Panc1 (cell line): ENCODE measurements at regions not wholly inside any gene's neighbourhood (a gene's known extent, or its start where the extent isn't known, plus 50 kb on each side); places are given as distances from the start of the nearest gene placed in this dataset.

ENCODE experiments used
- ATAC-seq: fragments of 200-7000 bp; cut with Tn5 transposase; 2 replicates; pipeline ENCODE4 v1.9.1; 2020; ENCODE audit warnings: mild to moderate bottlenecking, moderate library complexity
- BruUV-seq: library from RNA; stranded (reverse); fragments of 400-500 nt; replicated peaks from 2 replicates; lab custom pipeline; 2021; lab: Mats Ljungman, UMichigan
- CTCF ChIA-PET: fragments of 300-600 bp; sonication (Branson Sonifier 250); formaldehyde crosslinking; loops from one replicate; lab custom pipeline; 2022; ENCODE audit warnings: antibody characterized with exemption; lab: Charles Lee
- POLR2A ChIA-PET: fragments of 300-600 bp; sonication (Branson Sonifier 250); formaldehyde crosslinking; loops from one replicate; lab custom pipeline; 2022; ENCODE audit warnings: antibody characterized with exemption; lab: Charles Lee
- DNase-seq: peaks from one replicate; pipeline ENCODE4 v3.0.0-alpha.2; 2010; ENCODE audit warnings: low read depth, low spot score
- H3K27ac ChIP-seq: 2 replicates; pipeline ENCODE4 v1.5.1; 2011; ENCODE audit warnings: mild to moderate bottlenecking, low read length, inconsistent platforms
- H3K27me3 ChIP-seq: fragments of 200-500 bp; sonication (Bioruptor generic); 2 replicates; pipeline ENCODE4 v1.6.0; 2014; ENCODE audit warnings: low read length, inconsistent platforms; ENCODE audit not compliant: control insufficient read depth, insufficient read depth
- H3K36me3 ChIP-seq: fragments of 200-500 bp; sonication (Bioruptor generic); 2 replicates; pipeline ENCODE4 v1.5.1; 2014; ENCODE audit warnings: inconsistent platforms, mild to moderate bottlenecking, low read length, moderate library complexity; ENCODE audit not compliant: control insufficient read depth, insufficient read depth
- H3K4me1 ChIP-seq: 2 replicates; pipeline ENCODE4 v1.5.1; 2011; ENCODE audit warnings: inconsistent platforms, mild to moderate bottlenecking, low read length, moderate library complexity; ENCODE audit not compliant: control insufficient read depth, insufficient read depth
- H3K4me3 ChIP-seq, 2 experiments: 2 replicates each; pipeline ENCODE4 v1.5.1; 2011 to 2012; ENCODE audit warnings: low read depth in 2 of 2, low read length in 2 of 2, mild to moderate bottlenecking in 2 of 2, inconsistent platforms in 1 of 2, moderate library complexity in 1 of 2
- H3K9me3 ChIP-seq: fragments of 200-500 bp; sonication (Bioruptor generic); 2 replicates; pipeline ENCODE4 v1.5.1; 2014; ENCODE audit warnings: low read depth, mild to moderate bottlenecking, inconsistent platforms, low read length, moderate library complexity; ENCODE audit not compliant: control insufficient read depth, insufficient read depth
- POLR2AphosphoS5 ChIP-seq: IDR thresholded peaks from 2 replicates; pipeline ENCODE4 v1.6.1; 2012; ENCODE audit warnings: mild to moderate bottlenecking, low read depth, low read length, moderate library complexity
- SIN3A ChIP-seq: IDR thresholded peaks from 2 replicates; pipeline ENCODE4 v1.6.1; 2012; ENCODE audit warnings: low read depth, mild to moderate bottlenecking, low read length, moderate library complexity, borderline replicate concordance; ENCODE audit not compliant: insufficient read depth
- TCF7L2 ChIP-seq: IDR thresholded peaks from 2 replicates; pipeline ENCODE4 v1.6.1; 2011; ENCODE audit warnings: mild to moderate bottlenecking, low read depth, low read length, inconsistent platforms
- in situ Hi-C: cut with HindIII; loops from 2 replicates; pipeline ENCODE4 v1.10.0; 2016; ENCODE audit warnings: low sequenced_read_pairs, low pct_unique_long_range_greater_than_20kb
- intact Hi-C: fragments of 100-400 bp; cut with micrococcal nuclease; formaldehyde crosslinking; loops from one replicate; pipeline ENCODE4 v1.10.0; 2022; ENCODE audit not compliant: unreplicated experiment
- TF ChIP-seq, protein P1 (sequence below), 2 experiments: IDR thresholded peaks; 2 replicates each; pipeline ENCODE4 v1.6.1; 2011 to 2012; ENCODE audit warnings: low read depth in 2 of 2, control low read depth in 1 of 2, low read length in 1 of 2, mild to moderate bottlenecking in 1 of 2, moderate library complexity in 1 of 2; ENCODE audit not compliant: insufficient read depth in 1 of 2
- TF ChIP-seq, protein P2 (sequence below): fragments of 450-650 bp; IDR thresholded peaks from 2 replicates; pipeline ENCODE4 v1.5.1; 2017; ENCODE audit warnings: mild to moderate bottlenecking

DNA sequence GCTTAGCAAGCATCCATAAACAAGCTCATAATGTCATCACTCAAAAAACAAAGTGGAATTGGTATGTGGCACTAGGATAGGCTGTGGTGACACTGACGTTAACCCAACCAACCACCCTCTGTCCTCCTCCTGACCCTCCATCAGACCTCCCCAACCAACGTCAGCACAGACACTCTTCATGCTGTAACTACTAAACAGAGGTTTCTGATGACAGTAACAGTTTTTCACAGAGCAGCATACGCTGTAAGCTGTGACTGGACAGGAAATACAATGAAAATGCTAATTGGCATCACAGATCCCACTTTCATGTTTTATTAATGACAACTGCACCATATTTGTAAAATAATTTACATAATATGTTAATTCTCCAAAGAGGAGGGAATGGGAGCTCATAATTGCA lies 238.0 kb downstream of the IRS2 start:
- ChIA-PET POLR2A (no interaction called here), CTCF (no interaction called here)
- no peaks in the 10 kb centered on the region for H3K27me3 ChIP-seq
- no peak overlapping the region for H3K4me3 ChIP-seq
- intact Hi-C loops, result no loop called here
- no peaks in the 10 kb centered on the region for H3K9me3 ChIP-seq
- TF ChIP-seq, protein P1, sequence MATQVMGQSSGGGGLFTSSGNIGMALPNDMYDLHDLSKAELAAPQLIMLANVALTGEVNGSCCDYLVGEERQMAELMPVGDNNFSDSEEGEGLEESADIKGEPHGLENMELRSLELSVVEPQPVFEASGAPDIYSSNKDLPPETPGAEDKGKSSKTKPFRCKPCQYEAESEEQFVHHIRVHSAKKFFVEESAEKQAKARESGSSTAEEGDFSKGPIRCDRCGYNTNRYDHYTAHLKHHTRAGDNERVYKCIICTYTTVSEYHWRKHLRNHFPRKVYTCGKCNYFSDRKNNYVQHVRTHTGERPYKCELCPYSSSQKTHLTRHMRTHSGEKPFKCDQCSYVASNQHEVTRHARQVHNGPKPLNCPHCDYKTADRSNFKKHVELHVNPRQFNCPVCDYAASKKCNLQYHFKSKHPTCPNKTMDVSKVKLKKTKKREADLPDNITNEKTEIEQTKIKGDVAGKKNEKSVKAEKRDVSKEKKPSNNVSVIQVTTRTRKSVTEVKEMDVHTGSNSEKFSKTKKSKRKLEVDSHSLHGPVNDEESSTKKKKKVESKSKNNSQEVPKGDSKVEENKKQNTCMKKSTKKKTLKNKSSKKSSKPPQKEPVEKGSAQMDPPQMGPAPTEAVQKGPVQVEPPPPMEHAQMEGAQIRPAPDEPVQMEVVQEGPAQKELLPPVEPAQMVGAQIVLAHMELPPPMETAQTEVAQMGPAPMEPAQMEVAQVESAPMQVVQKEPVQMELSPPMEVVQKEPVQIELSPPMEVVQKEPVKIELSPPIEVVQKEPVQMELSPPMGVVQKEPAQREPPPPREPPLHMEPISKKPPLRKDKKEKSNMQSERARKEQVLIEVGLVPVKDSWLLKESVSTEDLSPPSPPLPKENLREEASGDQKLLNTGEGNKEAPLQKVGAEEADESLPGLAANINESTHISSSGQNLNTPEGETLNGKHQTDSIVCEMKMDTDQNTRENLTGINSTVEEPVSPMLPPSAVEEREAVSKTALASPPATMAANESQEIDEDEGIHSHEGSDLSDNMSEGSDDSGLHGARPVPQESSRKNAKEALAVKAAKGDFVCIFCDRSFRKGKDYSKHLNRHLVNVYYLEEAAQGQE (IDR thresholded peaks at IDR 0.05; ENCODE audit: insufficient read depth in 1 of 2, low read depth in 2 of 2, low read length in 1 of 2), result no peak
- no peak for TF ChIP-seq SIN3A
- no peaks in the 10 kb centered on the region for H3K36me3 ChIP-seq
- no peaks in the 10 kb centered on the region for H3K4me1 ChIP-seq
- ATAC-seq (no peak), DNase-seq (no peak)
- in situ Hi-C loops, result no loop called here
- BruUV-seq, result no TSS peak
- H3K27ac ChIP-seq, result no peak overlapping the region

DNA sequence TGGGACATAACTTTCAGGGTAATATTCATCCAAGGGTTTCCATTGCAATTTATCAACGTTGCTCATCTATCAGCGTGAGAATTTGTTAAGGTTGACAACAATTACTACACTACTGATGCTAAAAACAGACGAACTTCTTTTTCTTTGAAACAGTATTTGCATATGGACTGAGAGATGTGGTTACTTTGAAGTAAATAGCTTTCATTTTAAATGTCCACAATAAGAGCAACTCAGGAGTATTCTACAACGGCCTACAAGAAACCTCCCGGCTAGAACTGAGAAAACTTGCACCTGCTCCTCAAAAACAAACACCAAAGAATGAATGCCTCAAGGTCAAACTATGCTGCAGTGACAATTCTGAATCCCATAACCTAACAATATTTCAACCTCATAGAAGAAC lies 238.4 kb downstream of the IRS2 start:
- TF ChIP-seq TCF7L2 (no peak), SIN3A (no peak), POLR2AphosphoS5 (no peak)
- TF ChIP-seq, protein P2, sequence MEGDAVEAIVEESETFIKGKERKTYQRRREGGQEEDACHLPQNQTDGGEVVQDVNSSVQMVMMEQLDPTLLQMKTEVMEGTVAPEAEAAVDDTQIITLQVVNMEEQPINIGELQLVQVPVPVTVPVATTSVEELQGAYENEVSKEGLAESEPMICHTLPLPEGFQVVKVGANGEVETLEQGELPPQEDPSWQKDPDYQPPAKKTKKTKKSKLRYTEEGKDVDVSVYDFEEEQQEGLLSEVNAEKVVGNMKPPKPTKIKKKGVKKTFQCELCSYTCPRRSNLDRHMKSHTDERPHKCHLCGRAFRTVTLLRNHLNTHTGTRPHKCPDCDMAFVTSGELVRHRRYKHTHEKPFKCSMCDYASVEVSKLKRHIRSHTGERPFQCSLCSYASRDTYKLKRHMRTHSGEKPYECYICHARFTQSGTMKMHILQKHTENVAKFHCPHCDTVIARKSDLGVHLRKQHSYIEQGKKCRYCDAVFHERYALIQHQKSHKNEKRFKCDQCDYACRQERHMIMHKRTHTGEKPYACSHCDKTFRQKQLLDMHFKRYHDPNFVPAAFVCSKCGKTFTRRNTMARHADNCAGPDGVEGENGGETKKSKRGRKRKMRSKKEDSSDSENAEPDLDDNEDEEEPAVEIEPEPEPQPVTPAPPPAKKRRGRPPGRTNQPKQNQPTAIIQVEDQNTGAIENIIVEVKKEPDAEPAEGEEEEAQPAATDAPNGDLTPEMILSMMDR, result no peak
- TF ChIP-seq, protein P1 (IDR thresholded peaks at IDR 0.05; ENCODE audit: insufficient read depth in 1 of 2, low read depth in 2 of 2, low read length in 1 of 2), result no peak
- Histone ChIP-seq H3K9me3 (no peaks in the 10 kb centered on the region), H3K27me3 (no peaks in the 10 kb centered on the region), H3K27ac (no peak overlapping the region), H3K36me3 (no peaks in the 10 kb centered on the region), H3K4me1 (no peaks in the 10 kb centered on the region), H3K4me3 (no peak overlapping the region)
- no peak for ATAC-seq
- no peak for DNase-seq
- BruUV-seq, result no TSS peak
- CTCF ChIA-PET, result no interaction called here
- POLR2A ChIA-PET, result no interaction called here
- in situ Hi-C loops (no loop called here), intact Hi-C loops (no loop called here)
